ENCODE measurements at regions not wholly inside any gene's neighbourhood (a gene's known extent, or its start where the extent isn't known, plus 50 kb on each side); places are given as distances from the start of the nearest gene placed in this dataset.

- Histone ChIP-seq H3K4me3 (ENCODE audit: control insufficient read depth in 2 of 3, extremely low read depth in 1 of 3, insufficient read depth in 2 of 3, low read depth in 1 of 3, low read length in 3 of 3) (peak overlapping the region in 1 of 3 experiments; percentile 5), H3K9me1 (ENCODE audit: control insufficient read depth, extremely low read depth, insufficient read depth, low read length) (no peaks in the 10 kb centered on the region), H3K9me3 (ENCODE audit: control insufficient read depth, low read depth, low read length) (no peaks in the 10 kb centered on the region), H3K4me2 (ENCODE audit: control insufficient read depth, extremely low read depth, insufficient read depth, low read depth, low read length) (peak overlapping the region; percentile 67), H3K36me3 (ENCODE audit: control insufficient read depth in 2 of 2, extremely low read depth in 1 of 2, insufficient read depth in 2 of 2, low read length in 2 of 2) (no peaks in the 10 kb centered on the region), H3K4me1 (ENCODE audit: control insufficient read depth, extremely low read depth, insufficient read depth, low read length) (peaks cover 14% of the 10 kb centered on the region), H3K27ac (ENCODE audit: control insufficient read depth, insufficient read depth, low read length) (peak overlapping the region; percentile 67), H3K79me2 (ENCODE audit: control insufficient read depth, insufficient read depth, low read length) (no peaks in the 10 kb centered on the region), H2AFZ (ENCODE audit: control insufficient read depth, low read length) (no peak overlapping the region), H3K9ac (ENCODE audit: control insufficient read depth, extremely low read depth, insufficient read depth, low read length) (no peak overlapping the region), H3K27me3 (ENCODE audit: control insufficient read depth, extremely low read depth, insufficient read depth, low read length) (no peaks in the 10 kb centered on the region), H4K20me1 (ENCODE audit: control insufficient read depth, extremely low read depth, insufficient read depth, low read length) (no peaks in the 10 kb centered on the region)
- dilution Hi-C loops (cut with MboI; ENCODE audit: extremely low pct_ligation_motif_present, low sequenced_read_pairs): no loop called here
- TF ChIP-seq CTCF (optimal IDR thresholded peaks at IDR 0.05 in 1 of 3, IDR thresholded peaks at IDR 0.05 in 1 of 3, conservative IDR thresholded peaks at IDR 0.05 in 1 of 3; ENCODE audit: extremely low read depth in 1 of 3, insufficient read depth in 2 of 3, low read length in 3 of 3) (no peak), EZH2 (IDR thresholded peaks at IDR 0.05; ENCODE audit: low read length) (no peak)
- FAIRE-seq: peak; percentile 60
- DNase-seq (ENCODE audit: low read depth, low spot score): peak; percentile 4
These were observed 97.9 kb downstream of the SOD2 start for GRCh38 chr6:159595173-159595572.

GRCh38 chr6:159594750-159595117, 98.3 kb downstream of the SOD2 start:
- peaks cover 14% of the 10 kb centered on the region for H3K4me1 ChIP-seq (ENCODE audit: control insufficient read depth, extremely low read depth, insufficient read depth, low read length)
- no peaks in the 10 kb centered on the region for H3K27me3 ChIP-seq (ENCODE audit: control insufficient read depth, extremely low read depth, insufficient read depth, low read length)
- H3K79me2 ChIP-seq (ENCODE audit: control insufficient read depth, insufficient read depth, low read length): no peaks in the 10 kb centered on the region
- H3K9ac ChIP-seq (ENCODE audit: control insufficient read depth, extremely low read depth, insufficient read depth, low read length): no peak overlapping the region
- no peaks in the 10 kb centered on the region for H3K36me3 ChIP-seq (ENCODE audit: control insufficient read depth in 2 of 2, extremely low read depth in 1 of 2, insufficient read depth in 2 of 2, low read length in 2 of 2)
- H4K20me1 ChIP-seq (ENCODE audit: control insufficient read depth, extremely low read depth, insufficient read depth, low read length): no peaks in the 10 kb centered on the region
- no peaks in the 10 kb centered on the region for H3K9me1 ChIP-seq (ENCODE audit: control insufficient read depth, extremely low read depth, insufficient read depth, low read length)
- H3K4me2 ChIP-seq (ENCODE audit: control insufficient read depth, extremely low read depth, insufficient read depth, low read depth, low read length): peak overlapping the region; percentile 67
- peak overlapping the region in 1 of 3 experiments; percentile 5 for H3K4me3 ChIP-seq (ENCODE audit: control insufficient read depth in 2 of 3, extremely low read depth in 1 of 3, insufficient read depth in 2 of 3, low read depth in 1 of 3, low read length in 3 of 3)
- no peaks in the 10 kb centered on the region for H3K9me3 ChIP-seq (ENCODE audit: control insufficient read depth, low read depth, low read length)
- TF ChIP-seq EZH2 (IDR thresholded peaks at IDR 0.05; ENCODE audit: low read length) (no peak), CTCF (optimal IDR thresholded peaks at IDR 0.05 in 1 of 3, IDR thresholded peaks at IDR 0.05 in 1 of 3, conservative IDR thresholded peaks at IDR 0.05 in 1 of 3; ENCODE audit: extremely low read depth in 1 of 3, insufficient read depth in 2 of 3, low read length in 3 of 3) (no peak)
- H2AFZ ChIP-seq (ENCODE audit: control insufficient read depth, low read length): no peak overlapping the region
- FAIRE-seq (peak; percentile 57), DNase-seq (ENCODE audit: low read depth, low spot score) (peak; percentile 11)
- dilution Hi-C loops (cut with MboI; ENCODE audit: extremely low pct_ligation_motif_present, low sequenced_read_pairs): no loop called here
- peak overlapping the region; percentile 67 for H3K27ac ChIP-seq (ENCODE audit: control insufficient read depth, insufficient read depth, low read length)

All from keratinocyte (primary cell).